Tibial nerve (tissue), 4 donors: ENCODE measurements at regions not wholly inside any gene's neighbourhood (a gene's known extent, or its start where the extent isn't known, plus 50 kb on each side); places are given as distances from the start of the nearest gene placed in this dataset.
A peak's percentile ranks its signal among the peaks of the same experiment; 100 is the strongest.

Source experiments
- DNase-seq, 2 donors: peaks; one replicate each; pipeline ENCODE4 v3.0.0-alpha.2; 2019; ENCODE audit warnings: low spot score in 2 of 2
- H3K27ac ChIP-seq, 4 donors: fragments of 200-600 bp; sonication (generic) in 3 of 4; one replicate each; pipeline ENCODE4 v1.5.1; 2017 to 2019; ENCODE audit warnings: mild to moderate bottlenecking in 1 of 4
- H3K27me3 ChIP-seq, 2 donors: fragments of 200-600 bp; sonication (generic) in 1 of 2; one replicate each; pipeline versions ENCODE4 v1.5.1 to v1.6.0; 2017 to 2019
- H3K36me3 ChIP-seq, 3 donors: fragments of 200-600 bp; sonication (generic); one replicate each; pipeline ENCODE4 v1.5.1; 2018 to 2019
- H3K4me1 ChIP-seq, 4 donors: fragments of 200-600 bp; sonication (generic) in 3 of 4; one replicate each; pipeline ENCODE4 v1.5.1; 2017 to 2019
- H3K4me3 ChIP-seq, 4 donors: fragments of 200-600 bp; sonication (generic) in 3 of 4; one replicate each; pipeline ENCODE4 v1.5.1; 2017 to 2019; ENCODE audit warnings: mild to moderate bottlenecking in 1 of 4, moderate library complexity in 1 of 4
- H3K9me3 ChIP-seq, 4 donors: fragments of 200-600 bp; sonication (generic) in 3 of 4; one replicate each; pipeline ENCODE4 v1.5.1; 2017 to 2019
- CTCF ChIP-seq, 5 experiments: fragments of 200-600 bp in 3 of 5; fragments of 450-650 bp in 2 of 5; sonication (generic) in 3 of 5; IDR thresholded peaks; one replicate each; pipeline ENCODE4 v1.5.1; 2016 to 2019; ENCODE audit warnings: antibody characterized with exemption in 5 of 5, mild to moderate bottlenecking in 3 of 5, moderate library complexity in 2 of 5
- EP300 ChIP-seq, 2 donors: sonication (generic); formaldehyde crosslinking; IDR thresholded peaks; one replicate each; pipeline ENCODE4 v1.6.1; 2017; ENCODE audit warnings: antibody characterized with exemption in 2 of 2, mild to moderate bottlenecking in 1 of 2
- POLR2A ChIP-seq, 2 donors: fragments of 450-650 bp; IDR thresholded peaks; one replicate each; pipeline ENCODE4 v1.6.1; 2017; ENCODE audit warnings: antibody characterized with exemption in 2 of 2, mild to moderate bottlenecking in 2 of 2, moderate library complexity in 2 of 2
- WGBS, 2 donors: methylation state at CpG; one replicate each; pipeline ENCODE4 v1.1.5; 2018; 5-methylcytosine and 5-hydroxymethylcytosine counted together

GRCh38 chr6:16903470-16903869 is 142.2 kb upstream of the ATXN1 start:
- Histone ChIP-seq H3K36me3 (no peaks in the 10 kb centered on the region), H3K27ac (no peak overlapping the region), H3K4me3 (no peak overlapping the region), H3K27me3 (no peaks in the 10 kb centered on the region), H3K4me1 (peaks cover 0 to 27% (median 10%) of the 10 kb centered on the region in 4 donors), H3K9me3 (no peaks in the 10 kb centered on the region)
- peak in 1 of 2 donors; percentile 6 for DNase-seq
- TF ChIP-seq POLR2A (IDR thresholded peaks at IDR 0.05) (no peak), EP300 (IDR thresholded peaks at IDR 0.05) (peak in 1 of 2 donors; percentile 48)
- WGBS, 2 donors: 29 to 33% methylated on average over 7 of the region's 7 CpGs

GRCh38 chr6:16902502-16902901 is 141.2 kb upstream of the ATXN1 start:
- Histone ChIP-seq H3K36me3 (no peaks in the 10 kb centered on the region), H3K9me3 (no peaks in the 10 kb centered on the region), H3K4me3 (no peak overlapping the region), H3K27me3 (no peaks in the 10 kb centered on the region), H3K27ac (no peak overlapping the region), H3K4me1 (peaks cover 0 to 27% (median 10%) of the 10 kb centered on the region in 4 donors)
- DNase-seq: no peak
- no peak for TF ChIP-seq EP300 (IDR thresholded peaks at IDR 0.05)
- no peak for TF ChIP-seq CTCF (IDR thresholded peaks at IDR 0.05)
- TF ChIP-seq POLR2A (IDR thresholded peaks at IDR 0.05): no peak

- Histone ChIP-seq H3K27me3 (no peaks in the 10 kb centered on the region), H3K27ac (no peak overlapping the region), H3K4me3 (no peak overlapping the region), H3K36me3 (no peaks in the 10 kb centered on the region), H3K9me3 (no peaks in the 10 kb centered on the region), H3K4me1 (peaks cover 0 to 27% (median 10%) of the 10 kb centered on the region in 4 donors)
- WGBS, 2 donors: 3 to 11% methylated on average over 3 of the region's 3 CpGs
- TF ChIP-seq EP300 (IDR thresholded peaks at IDR 0.05) (peak in 1 of 2 donors; percentile 68), POLR2A (IDR thresholded peaks at IDR 0.05) (no peak), CTCF (IDR thresholded peaks at IDR 0.05) (no peak)
- DNase-seq: peak; percentile 38 to 61
These were observed 140.5 kb upstream of the ATXN1 start for GRCh38 chr6:16901782-16902181.

- no peaks in the 10 kb centered on the region for H3K36me3 ChIP-seq
- H3K27ac ChIP-seq: no peak overlapping the region
- TF ChIP-seq EP300 (IDR thresholded peaks at IDR 0.05) (no peak), CTCF (IDR thresholded peaks at IDR 0.05) (no peak), POLR2A (IDR thresholded peaks at IDR 0.05) (no peak)
- 83 to 95% methylated on average over 2 of the region's 2 CpGs for WGBS, 2 donors
- peaks cover 0 to 27% (median 10%) of the 10 kb centered on the region in 4 donors for H3K4me1 ChIP-seq
- no peak for DNase-seq
- H3K9me3 ChIP-seq: no peaks in the 10 kb centered on the region
- H3K4me3 ChIP-seq: no peak overlapping the region
- no peaks in the 10 kb centered on the region for H3K27me3 ChIP-seq
These were observed 140.0 kb upstream of the ATXN1 start for GRCh38 chr6:16901306-16901705.

- no peaks in the 10 kb centered on the region for H3K36me3 ChIP-seq
- no peak for TF ChIP-seq EP300 (IDR thresholded peaks at IDR 0.05)
- no peak for TF ChIP-seq CTCF (IDR thresholded peaks at IDR 0.05)
- no peak for TF ChIP-seq POLR2A (IDR thresholded peaks at IDR 0.05)
- WGBS, 2 donors: 67 to 70% methylated on average over 8 of the region's 8 CpGs
These were observed 137.6 kb upstream of the ATXN1 start for GRCh38 chr6:16898640-16899396.

More at GRCh38 chr6:16898640-16899396, 137.6 kb upstream of the ATXN1 start:
- Histone ChIP-seq H3K27ac (no peak overlapping the region), H3K4me1 (peaks cover 0 to 25% (median 10%) of the 10 kb centered on the region in 4 donors), H3K27me3 (no peaks in the 10 kb centered on the region), H3K4me3 (no peak overlapping the region), H3K9me3 (peaks cover 0 to 16% (median 2%) of the 10 kb centered on the region in 4 donors)
- no peak for DNase-seq
